ENCODE measurements at regions not wholly inside any gene's neighbourhood (a gene's known extent, or its start where the extent isn't known, plus 50 kb on each side); places are given as distances from the start of the nearest gene placed in this dataset.
A peak's percentile ranks its signal among the peaks of the same experiment; 100 is the strongest.

DNA sequence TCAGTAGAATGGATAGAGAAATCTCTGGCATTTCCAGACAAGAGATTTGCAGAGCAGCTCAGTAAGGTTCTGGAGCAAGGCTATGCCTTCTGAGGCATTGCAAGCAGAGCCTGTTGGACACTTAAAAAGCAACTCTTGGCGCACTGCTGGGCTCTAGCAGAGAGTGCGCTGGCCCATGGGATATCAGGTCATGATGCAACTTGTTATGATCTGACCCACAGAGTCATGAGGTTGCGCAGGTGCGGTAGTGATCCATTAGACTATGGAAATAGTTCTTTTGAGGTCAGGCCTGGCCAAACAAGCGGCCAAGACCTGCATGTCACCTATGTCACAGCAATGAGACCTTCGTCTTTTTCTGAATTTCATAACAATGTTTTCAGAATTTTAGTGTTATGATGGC, 168.6 kb downstream of the TMTC3 start:
- no peak for DNase-seq (ENCODE audit: low spot score)

DNA sequence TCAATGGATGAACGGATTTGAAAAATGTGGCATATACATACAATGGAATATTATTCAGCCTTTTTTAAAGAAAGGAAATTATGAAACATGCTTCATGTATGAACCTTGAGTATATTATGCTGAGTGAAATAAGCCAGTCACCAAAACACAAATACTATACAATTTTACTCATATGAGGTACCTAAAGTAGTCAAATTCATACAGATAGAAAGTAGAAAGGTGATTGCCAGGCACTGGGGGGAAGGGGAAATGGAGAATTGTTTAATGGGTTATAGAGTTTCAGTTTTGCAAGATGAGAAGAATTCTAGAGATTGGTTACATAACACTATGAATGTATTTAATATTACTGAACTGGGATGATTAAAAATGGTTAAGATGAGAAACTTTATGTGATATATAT, 171.4 kb downstream of the TMTC3 start:
- DNase-seq (ENCODE audit: low spot score): peak; percentile 3

DNA sequence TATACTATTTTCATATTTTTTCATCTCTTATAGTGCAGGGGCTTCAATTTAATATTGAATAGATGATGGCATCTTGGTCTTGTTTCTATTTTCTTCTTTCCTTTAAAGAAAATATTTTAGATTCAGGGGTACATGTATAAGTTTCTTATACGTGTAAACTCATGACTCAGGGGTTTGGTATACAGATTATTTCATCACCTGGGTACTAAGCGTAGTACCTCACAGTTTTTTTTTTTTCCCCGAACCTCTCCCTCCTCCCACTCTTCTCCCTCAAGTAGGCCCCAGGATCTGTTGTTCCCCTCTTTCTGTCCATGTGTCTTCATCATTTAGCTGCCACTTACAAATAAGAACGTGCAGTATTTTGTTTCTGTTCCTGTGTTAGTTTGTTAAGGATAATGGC, 172.6 kb downstream of the TMTC3 start:
- no peak for DNase-seq (ENCODE audit: low spot score)

DNA sequence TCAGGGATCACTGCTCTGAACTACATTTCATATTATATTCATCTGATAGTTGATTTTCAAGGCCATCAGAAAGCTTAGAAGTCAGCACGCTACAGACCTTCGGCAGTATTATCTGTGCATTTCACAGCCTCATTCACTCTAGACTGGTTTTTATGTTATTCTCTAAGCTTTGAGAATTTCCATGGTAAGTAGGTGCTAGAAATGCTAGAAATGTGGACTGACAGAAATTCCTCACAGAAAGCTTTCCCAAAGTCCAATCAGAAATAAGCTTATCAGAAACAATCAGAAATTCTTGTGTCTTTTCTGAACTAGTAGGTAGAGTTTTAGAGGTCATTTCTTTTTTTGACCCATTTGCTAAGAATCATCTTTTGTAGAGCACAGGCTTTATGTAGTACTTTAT, 176.6 kb downstream of the TMTC3 start:
- DNase-seq (ENCODE audit: low spot score): no peak

DNA sequence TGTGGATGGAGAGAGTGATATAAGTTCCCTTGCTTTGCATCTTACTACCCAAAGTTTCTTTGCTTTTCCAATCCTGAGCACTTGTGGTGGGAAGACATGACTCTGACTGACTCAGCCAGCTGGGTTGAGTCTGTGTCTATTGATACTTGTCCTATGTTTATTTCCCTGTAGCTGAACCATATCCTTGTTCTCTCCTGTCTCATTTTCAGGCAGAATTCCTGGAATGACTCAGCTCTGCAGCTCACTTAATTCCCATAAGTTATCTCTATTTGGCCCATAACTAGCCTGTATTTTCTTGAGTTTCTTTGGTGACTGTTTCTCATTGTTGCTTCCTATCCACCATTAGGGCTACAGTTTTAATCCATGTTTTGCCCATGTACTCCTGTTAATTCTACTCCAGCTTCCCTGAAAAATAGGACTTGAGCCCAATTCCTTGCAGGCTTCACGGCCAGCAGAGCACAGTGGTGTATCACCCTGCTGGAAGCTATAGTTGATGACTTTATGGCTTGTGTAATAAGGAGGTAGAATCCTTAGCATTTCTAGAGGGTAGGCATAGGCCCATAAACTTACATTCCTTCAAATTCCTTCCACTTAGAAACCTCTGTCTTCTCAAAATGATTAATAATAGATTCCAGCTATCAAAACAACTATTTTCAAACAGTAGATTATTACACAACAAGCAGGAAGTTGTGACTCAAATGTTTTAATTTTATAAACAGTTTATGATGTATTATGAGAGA, 183.1 kb downstream of the TMTC3 start:
- no peak for DNase-seq (ENCODE audit: low spot score)

DNA sequence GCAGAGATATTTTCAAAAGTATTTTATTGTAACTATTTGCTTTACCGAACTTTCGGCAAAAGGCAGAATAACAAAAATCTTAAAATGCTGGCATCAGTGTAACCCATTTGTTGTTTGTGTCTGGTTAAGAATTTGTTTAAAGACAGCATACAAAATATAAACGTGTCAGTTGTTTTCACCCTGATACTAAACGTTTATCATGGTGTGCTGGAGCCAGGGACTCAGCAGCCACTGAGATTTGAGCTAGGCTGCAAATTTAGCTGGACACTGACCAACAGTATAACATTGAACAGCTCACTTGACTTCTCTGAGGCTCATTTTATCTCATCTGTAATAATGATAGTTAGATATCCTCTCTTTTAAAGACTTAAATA, 183.7 kb downstream of the TMTC3 start:
- no peak for DNase-seq (ENCODE audit: low spot score)

DNA sequence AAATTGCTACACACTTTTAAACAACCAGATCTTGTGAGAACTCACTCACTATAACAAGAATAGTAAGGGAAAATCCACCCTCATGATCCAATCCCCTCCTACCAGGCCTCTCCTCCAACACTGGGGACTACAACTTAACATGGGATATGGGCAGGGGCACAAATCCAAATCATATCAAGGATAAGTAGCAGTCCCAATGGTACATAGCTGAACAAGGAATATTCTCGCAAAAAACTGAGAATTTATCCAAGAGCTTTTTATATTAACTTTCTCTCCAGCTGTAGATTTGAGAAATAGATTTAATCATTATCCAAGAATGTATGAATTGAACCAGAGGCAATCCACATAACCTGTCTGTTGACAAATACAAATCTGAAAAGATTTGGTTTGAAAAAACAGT, 185.2 kb downstream of the TMTC3 start:
- DNase-seq (ENCODE audit: low spot score): no peak

DNA sequence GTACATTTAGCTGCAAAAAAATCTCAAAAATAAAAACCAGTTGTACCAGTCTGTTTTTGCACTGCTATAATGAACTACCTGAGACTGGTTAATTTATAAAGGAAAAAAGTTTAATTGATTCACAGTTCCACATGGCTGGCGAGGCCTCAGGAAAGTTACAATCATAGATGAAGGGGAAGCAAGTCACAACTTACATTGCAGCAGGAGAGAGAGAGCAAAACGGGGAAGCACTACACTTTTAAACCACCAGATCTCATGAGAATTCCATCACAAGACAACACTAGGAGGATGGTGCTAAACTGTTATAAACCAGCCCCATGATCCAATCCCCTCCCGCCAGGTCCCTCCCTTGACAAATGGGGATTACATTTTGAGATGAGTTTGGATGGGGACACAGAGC, 186.0 kb downstream of the TMTC3 start:
- DNase-seq (ENCODE audit: low spot score): no peak

DNA sequence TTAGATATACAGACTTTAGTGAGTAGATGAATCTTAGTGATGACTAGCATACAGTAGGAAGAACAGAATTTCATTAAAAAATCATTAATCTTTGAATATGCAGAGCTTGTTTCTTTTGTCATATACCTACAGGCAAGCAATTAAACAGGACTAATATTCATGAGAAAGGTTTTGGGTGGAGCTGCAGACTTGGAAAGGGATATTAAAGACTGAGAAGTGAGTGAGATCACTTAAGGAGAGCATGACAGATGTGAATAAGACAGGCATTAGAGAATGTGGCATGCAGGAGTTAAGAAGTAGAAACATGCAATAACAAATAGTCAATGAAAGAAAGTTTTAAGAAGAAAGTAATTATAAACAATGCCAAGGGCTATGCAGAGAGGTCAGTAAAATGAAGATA, 187.7 kb downstream of the TMTC3 start:
- no peak for DNase-seq (ENCODE audit: low spot score)

DNA sequence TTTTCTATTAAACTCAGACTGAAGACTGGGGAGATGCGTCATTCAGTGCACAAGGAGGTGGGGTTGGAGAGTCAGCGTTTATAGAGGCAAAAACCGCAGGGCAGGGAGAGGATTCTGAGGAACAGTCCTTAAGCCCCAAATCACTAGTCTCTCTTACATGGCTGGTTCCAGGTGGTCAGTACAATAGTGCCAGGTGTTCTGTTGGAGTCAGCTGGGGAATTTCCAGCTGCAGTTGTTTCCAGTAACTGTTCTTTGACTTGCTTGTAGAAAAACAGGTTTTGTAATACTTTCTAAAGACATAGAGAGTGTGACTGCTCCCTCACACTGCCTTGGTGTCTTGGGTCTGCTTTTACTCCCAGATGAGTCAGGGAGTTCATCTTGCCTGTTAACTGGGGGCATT, 192.2 kb downstream of the TMTC3 start:
- peak; percentile 11 for DNase-seq (ENCODE audit: low spot score)

DNA sequence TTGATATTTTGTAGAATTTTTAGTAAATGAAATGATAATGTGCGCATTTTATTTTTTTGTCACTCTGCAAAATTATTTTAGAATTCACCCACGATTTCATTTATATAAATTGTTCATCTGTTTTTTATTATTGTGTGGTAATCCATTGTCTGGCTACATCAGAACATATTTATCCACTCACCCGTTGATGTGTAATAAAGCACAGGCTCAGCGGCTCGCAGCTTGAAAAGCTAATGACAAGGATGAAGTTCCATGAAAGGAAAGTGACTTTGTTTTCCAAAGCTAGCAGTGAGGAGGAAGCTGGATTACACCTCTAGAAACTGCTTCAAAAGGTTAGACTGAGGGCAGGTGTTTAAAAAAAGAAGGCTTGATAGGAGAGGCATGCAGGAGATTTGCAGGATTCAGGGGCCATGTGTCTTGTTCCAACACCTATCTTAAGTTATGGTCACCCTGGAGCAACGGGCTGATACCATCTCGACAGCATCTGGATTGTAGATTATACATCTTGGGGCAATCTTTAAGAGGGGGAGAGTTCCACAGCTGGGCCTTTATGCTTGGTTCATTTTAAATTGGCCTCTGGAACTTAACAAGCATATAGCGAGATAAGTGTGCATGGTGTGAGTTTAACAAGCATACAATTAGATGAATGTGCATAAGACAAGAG, 194.1 kb downstream of the TMTC3 start:
- no peak for DNase-seq (ENCODE audit: low spot score)

DNA sequence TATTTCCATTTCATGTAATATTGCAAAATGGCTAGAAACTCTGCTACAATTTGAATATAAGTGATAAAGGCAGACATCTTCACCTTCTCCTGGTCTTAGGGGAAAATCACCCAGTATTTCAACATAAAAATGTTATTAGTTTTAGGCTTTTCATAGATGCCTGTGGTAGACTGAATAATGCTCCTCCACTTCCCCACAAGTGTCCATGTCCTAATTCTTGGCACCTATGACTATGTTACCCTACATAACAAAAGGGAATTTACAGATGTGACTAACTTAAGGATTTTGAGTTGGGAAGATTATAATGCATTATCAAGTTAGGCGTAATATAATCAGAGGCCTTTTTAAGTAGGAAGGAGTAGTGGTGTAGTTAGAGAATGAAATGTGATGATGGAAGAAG, 196.4 kb downstream of the TMTC3 start:
- no peak for DNase-seq (ENCODE audit: low spot score)

DNA sequence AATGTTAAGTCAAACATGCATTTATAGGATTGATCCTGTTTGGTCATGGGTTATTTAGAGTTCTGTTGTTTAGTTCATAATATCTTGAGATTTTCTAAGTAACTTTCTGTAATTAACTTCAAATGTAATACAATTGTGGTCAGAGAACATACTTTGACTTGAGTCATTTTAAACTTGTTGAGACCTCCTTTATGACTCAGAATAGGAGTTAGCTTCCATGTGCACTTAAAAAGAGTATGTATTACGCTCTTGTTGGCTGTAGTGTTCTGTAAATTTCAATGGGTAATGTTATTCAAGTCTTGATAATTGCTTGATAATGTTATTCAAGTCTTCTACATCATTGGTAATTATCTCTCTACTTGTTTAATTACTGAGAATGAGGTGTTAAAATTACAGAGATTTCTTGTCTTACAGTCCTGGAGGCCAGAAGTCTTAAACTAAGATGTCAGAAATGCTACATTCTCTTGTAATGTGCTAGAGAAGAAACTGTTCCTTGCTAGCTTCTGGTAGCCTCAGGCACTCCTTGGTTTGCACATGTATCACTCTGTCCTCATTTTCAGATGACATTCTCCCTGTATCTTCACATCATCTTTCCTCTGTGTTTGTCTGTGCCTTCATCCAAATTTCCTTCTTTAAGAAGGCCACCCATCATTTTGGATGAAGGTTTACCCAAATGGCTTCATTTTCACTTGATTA, 197.3 kb downstream of the TMTC3 start:
- peak; percentile 13 for DNase-seq (ENCODE audit: low spot score)

DNA sequence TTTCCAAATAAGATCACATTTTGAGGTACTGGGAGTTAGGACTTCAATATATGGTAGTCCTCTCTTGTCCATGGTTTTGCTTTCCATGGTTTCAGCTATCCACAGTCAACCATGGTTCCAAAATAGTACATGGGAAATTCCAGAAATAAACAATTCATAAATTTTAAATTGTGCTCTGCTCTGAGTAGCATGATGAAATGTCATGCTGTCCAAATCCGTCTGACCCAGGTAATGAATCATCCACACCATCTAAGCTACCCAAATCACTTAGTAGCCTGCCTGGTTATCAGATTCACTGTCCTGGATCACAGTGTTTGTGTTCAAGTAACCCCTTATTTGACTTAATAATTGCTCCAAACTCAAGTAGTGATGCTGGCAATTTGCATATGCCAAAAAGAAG, 197.9 kb downstream of the TMTC3 start:
- DNase-seq (ENCODE audit: low spot score): no peak

DNA sequence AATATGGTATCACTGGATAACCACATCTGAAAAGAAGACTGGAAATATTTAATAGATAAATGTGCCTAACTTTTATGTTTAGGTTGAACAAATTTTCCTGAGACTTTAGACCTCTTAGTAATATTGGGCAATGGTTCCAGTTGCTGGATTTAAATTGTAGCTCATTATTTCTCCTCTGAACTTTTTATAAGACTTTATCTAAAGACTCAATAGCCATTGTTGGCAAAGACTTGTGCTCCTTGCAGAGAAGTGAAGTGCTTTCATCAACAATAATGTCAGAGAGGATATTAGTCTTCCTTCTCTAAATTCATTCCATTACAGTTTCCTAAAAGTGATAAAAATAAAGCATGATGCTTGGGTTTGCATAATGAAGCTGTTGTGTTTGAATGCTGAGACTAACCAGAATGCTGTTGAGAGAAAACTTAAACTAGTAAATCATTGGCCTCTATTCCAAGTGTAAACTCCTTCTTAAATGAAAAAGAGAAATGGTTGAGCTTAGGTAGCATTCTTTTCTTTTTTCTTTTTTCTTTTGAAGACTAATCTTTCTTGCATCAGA, 200.2 kb downstream of the TMTC3 start:
- no peak for DNase-seq (ENCODE audit: low spot score)

DNA sequence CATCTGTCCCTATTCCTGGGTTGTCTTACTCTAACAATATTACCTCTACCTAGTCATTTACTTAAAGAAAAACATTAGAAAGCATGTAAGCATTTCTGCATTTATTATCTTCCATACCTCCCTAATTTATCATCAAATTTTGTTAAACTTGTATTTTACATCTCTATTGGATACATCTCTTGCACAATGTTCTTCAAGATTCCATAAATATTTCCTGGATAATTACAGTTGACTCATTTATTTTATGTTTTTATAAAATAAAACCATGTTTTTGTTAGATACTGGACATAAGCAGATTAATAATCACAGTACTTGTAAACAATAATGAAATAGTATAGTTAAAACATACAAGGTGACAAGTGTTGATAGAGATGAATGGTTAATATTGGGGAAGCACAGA, 209.0 kb downstream of the TMTC3 start:
- no peak for DNase-seq (ENCODE audit: low spot score)

DNA sequence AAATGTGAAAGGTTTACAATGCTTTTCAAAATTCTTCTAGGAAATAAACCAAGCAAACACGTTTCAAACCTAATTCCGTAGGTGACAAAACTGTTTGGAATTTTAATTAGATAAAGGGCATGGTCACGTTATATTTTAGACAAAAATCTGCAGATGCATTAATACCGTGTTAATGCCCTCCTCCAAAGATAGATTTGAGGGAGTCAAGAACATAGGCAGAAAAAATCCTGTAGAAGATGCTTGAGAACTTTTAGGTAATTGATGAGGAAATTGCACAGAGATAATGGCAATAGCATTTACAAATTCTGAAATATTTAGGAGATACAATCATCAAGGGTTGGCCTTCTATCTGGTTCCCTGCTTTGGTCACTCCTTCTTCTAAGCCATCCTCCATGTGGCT, 212.6 kb downstream of the TMTC3 start:
- no peak for DNase-seq (ENCODE audit: low spot score)

DNA sequence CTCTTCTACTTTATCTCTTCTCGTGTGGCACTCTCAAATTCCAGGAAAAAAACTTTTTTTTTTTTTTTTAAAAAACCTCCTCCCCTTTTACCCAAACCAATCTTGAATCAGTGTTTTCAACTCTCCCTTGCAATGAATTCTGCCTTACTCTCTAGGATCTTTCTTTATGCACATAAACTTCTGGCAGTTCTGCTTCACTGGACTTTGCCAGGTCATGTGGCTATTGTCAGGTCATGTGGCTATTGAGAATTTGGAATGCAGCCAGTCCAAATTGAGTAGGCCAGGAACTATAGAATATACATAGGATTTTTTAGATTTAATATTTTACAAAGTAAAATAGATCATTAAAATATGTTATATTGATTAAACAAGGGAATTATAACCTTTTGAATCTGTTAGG, 218.2 kb downstream of the TMTC3 start:
- DNase-seq (ENCODE audit: low spot score): no peak

DNA sequence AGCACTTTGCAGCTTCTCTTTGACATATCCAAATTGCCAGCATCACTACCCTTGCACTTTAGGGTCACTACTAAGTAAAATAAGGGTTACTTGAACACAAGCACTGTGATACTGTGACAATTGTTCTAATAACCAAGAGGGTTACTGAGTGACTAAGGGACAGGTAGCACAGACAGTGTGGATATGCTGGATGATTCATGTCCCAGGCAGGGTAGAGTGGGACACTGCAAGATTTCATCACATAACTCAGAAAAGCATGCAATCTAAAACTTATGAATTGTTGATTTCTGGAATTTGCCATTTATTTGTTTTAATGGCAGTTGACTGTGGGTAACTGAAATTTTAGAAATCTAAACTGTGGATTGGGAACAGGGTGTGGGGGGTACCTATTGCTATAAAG, 218.8 kb downstream of the KITLG start:
- DNase-seq (ENCODE audit: low spot score): no peak

DNA sequence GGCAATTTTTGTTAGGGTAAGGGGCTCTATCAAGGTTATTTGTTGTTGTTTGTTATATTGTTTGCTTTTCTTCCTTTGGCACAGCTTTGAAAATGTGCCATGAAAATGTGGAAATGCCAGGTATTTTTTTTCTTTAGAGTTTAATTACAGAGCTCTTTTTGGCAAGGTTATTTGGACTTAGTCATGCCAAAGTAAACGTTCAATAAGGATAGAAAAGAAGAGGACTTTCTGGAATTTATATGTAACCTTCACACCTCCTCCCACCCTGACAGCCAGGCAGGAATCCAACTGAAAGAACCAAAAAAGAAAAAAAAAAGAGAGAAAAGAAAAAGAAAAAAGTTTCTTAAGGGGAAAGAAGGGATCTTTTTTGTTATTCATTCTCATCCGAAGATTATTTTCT, 217.8 kb downstream of the KITLG start:
- no peak for DNase-seq (ENCODE audit: low spot score)

DNA sequence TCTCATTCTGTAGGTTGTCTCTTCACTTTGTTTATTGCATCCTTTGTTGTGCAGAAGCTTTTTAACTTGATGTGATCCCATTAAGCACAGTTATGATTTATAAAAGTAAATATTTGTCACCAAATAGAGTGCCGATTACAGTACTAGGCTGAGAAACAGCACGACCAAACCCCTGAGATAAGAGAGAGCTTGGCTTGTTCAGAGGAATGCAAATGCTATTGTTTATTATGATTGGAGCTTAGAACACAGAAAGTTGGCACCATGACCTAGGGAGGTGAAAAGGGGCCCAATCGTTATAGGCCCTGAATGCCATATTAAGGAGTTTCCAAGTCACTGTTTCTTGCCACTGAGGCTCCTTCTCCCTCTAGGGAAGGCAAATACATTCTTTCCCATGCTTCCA, 214.9 kb downstream of the KITLG start:
- DNase-seq (ENCODE audit: low spot score): no peak

DNA sequence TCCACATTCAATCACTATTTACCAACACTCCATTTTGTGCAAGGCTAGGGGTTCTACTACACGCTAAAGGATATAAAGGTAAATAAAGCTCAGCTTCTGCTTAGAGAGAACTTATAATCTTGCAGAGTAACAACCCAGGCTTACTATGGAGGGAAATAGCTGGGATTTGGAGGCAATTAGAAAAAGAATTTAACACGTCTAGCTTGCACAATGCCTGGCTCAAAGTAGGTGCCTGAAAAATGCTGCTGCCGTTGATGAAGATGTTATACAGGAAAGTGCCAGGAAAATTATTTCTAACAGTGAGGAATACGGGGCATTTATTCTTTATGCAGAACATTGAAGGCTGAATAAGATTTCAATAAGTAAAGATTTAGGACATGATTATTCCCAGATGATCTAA, 214.2 kb downstream of the KITLG start:
- DNase-seq (ENCODE audit: low spot score): no peak

DNA sequence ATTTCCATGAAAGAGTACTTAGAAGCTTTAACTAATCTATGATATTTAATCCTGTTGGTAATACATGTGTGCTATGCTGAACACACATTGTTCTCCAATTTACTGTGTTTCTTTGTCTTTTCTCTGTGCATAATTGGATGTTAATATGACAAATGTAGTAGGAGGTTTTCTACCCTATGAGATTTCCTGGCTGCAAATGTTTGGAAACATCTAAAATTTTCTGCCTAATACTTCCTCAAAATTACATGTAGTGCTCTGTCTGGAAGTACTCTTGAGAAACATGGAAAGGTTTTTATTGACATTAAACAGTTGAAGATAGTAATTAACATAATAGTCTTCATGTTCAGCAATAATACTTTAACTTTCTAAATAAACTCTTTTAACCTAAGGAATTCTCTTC, 213.0 kb downstream of the KITLG start:
- DNase-seq (ENCODE audit: low spot score): no peak
